Stimulated activated CD4-positive, alpha-beta T cell treated with anti-CD3 and anti-CD28 coated beads, Interleukin-4, amount 100 ng/mL, for 24 hours (primary cell): ENCODE measurements at regions not wholly inside any gene's neighbourhood (a gene's known extent, or its start where the extent isn't known, plus 50 kb on each side); places are given as distances from the start of the nearest gene placed in this dataset.

Source experiments
- DNase-seq: peaks from one replicate; pipeline ENCODE4 v3.0.0-alpha.2; 2020

- DNase-seq, result no peak
Measured at GRCh38 chr4:125826801-125827695, 512.3 kb downstream of the FAT4 start.

GRCh38 chr4:125827696-125828052 is 512.9 kb downstream of the FAT4 start:
- no peak for DNase-seq

GRCh38 chr4:125828346-125828745 is 513.6 kb downstream of the FAT4 start:
- no peak for DNase-seq

- DNase-seq, result no peak
Measured at GRCh38 chr4:125832161-125832560, 517.4 kb downstream of the FAT4 start.

- DNase-seq, result no peak
Measured at GRCh38 chr4:125836597-125837195, 521.9 kb downstream of the FAT4 start.

GRCh38 chr4:125837493-125838201 is 522.9 kb downstream of the FAT4 start:
- no peak for DNase-seq

- no peak for DNase-seq
Measured at GRCh38 chr4:125838202-125838601, 523.4 kb downstream of the FAT4 start.

- no peak for DNase-seq
Measured at GRCh38 chr4:125838924-125839323, 524.2 kb downstream of the FAT4 start.

GRCh38 chr4:125843947-125844346 is 529.2 kb downstream of the FAT4 start:
- no peak for DNase-seq

- DNase-seq, result no peak
Measured at GRCh38 chr4:125847518-125847917, 532.8 kb downstream of the FAT4 start.

- no peak for DNase-seq
Measured at GRCh38 chr4:125849869-125850268, 535.1 kb downstream of the FAT4 start.

GRCh38 chr4:125891597-125892258 is 577.0 kb downstream of the FAT4 start:
- no peak for DNase-seq

GRCh38 chr4:125904802-125905201 is 590.0 kb downstream of the FAT4 start:
- no peak for DNase-seq

GRCh38 chr4:125911058-125911457 is 596.3 kb downstream of the FAT4 start:
- no peak for DNase-seq

GRCh38 chr4:125911481-125911880 is 596.7 kb downstream of the FAT4 start:
- DNase-seq, result no peak

- no peak for DNase-seq
Measured at GRCh38 chr4:125917559-125917958, 602.8 kb downstream of the FAT4 start.

GRCh38 chr4:125928652-125929051 is 613.9 kb downstream of the FAT4 start:
- DNase-seq, result no peak

GRCh38 chr4:125938541-125938940 is 623.8 kb downstream of the FAT4 start:
- no peak for DNase-seq

GRCh38 chr4:125940426-125940825 is 625.7 kb downstream of the FAT4 start:
- no peak for DNase-seq

- no peak for DNase-seq
Measured at GRCh38 chr4:125944966-125945365, 630.2 kb downstream of the FAT4 start.

GRCh38 chr4:125948021-125948420 is 633.3 kb downstream of the FAT4 start:
- no peak for DNase-seq

- no peak for DNase-seq
Measured at GRCh38 chr4:125951261-125951887, 636.6 kb downstream of the FAT4 start.

GRCh38 chr4:125952631-125953030 is 637.9 kb downstream of the FAT4 start:
- DNase-seq, result no peak
